CD14-positive monocyte (primary cell): ENCODE measurements at regions not wholly inside any gene's neighbourhood (a gene's known extent, or its start where the extent isn't known, plus 50 kb on each side); places are given as distances from the start of the nearest gene placed in this dataset. TPM values are rescaled to one million over a fixed set of nuclear protein-coding genes. Genes with fewer than 3 reads are reported as not detected.

Experiments
- DNase-seq, 3 donors: peaks; one replicate each; pipeline ENCODE4 v3.0.0-alpha.2; 2011 to 2022
- H2AFZ ChIP-seq: 2 replicates; pipeline ENCODE4 v1.6.0; 2012; ENCODE audit warnings: mild to moderate bottlenecking, low read depth, low read length, inconsistent platforms; ENCODE audit not compliant: insufficient read depth, poor library complexity, severe bottlenecking
- H3K27ac ChIP-seq, 2 donors: 1 replicate in 1 of 2; 2 replicates in 1 of 2; pipeline ENCODE4 v1.5.1; 2012 to 2013; ENCODE audit warnings: low read length in 2 of 2, control low read depth in 1 of 2, inconsistent platforms in 1 of 2, low read depth in 1 of 2, mild to moderate bottlenecking in 1 of 2
- H3K27me3 ChIP-seq, 2 donors: one replicate each; pipeline versions ENCODE4 v1.6.0 to v1.6.1; 2011 to 2013; ENCODE audit warnings: low read length in 2 of 2; ENCODE audit not compliant: control insufficient read depth in 2 of 2, insufficient read depth in 2 of 2
- H3K36me3 ChIP-seq, 2 donors: replicated peaks in 1 of 2; 1 replicate in 1 of 2; 2 replicates in 1 of 2; pipeline versions ENCODE4 v1.5.1 to v1.6.1; 2012 to 2013; ENCODE audit warnings: low read length in 2 of 2, control low read depth in 1 of 2, inconsistent platforms in 1 of 2, mild to moderate bottlenecking in 1 of 2; ENCODE audit not compliant: insufficient read depth in 2 of 2, control insufficient read depth in 1 of 2
- H3K4me1 ChIP-seq, 2 donors: 1 replicate in 1 of 2; 2 replicates in 1 of 2; pipeline versions ENCODE4 v1.5.1 to v1.6.1; 2012 to 2013; ENCODE audit warnings: low read length in 2 of 2, control low read depth in 1 of 2, inconsistent platforms in 1 of 2, mild to moderate bottlenecking in 1 of 2, moderate library complexity in 1 of 2; ENCODE audit not compliant: insufficient read depth in 2 of 2, control insufficient read depth in 1 of 2
- H3K4me2 ChIP-seq: replicated peaks from 2 replicates; pipeline ENCODE3; 2012; ENCODE audit warnings: low read length, moderate library complexity, mild to moderate bottlenecking; ENCODE audit not compliant: poor library complexity, severe bottlenecking; ENCODE audit errors: extremely low read depth
- H3K4me3 ChIP-seq, 3 experiments: fragments of 200-600 bp in 1 of 3; sonication (generic) in 1 of 3; replicated peaks in 1 of 3; 1 replicate in 2 of 3; 2 replicates in 1 of 3; pipeline ENCODE4 v1.5.1; 2011 to 2013; ENCODE audit warnings: low read length in 3 of 3, mild to moderate bottlenecking in 3 of 3, control low read depth in 2 of 3, low read depth in 2 of 3, inconsistent platforms in 1 of 3, moderate library complexity in 1 of 3
- H3K79me2 ChIP-seq: 2 replicates; pipeline ENCODE4 v1.6.0; 2012; ENCODE audit warnings: mild to moderate bottlenecking, control low read depth, inconsistent platforms, low read length, moderate library complexity; ENCODE audit not compliant: insufficient read depth
- H3K9ac ChIP-seq: 2 replicates; pipeline ENCODE4 v1.6.0; 2017; ENCODE audit warnings: low read length, mild to moderate bottlenecking; ENCODE audit not compliant: insufficient read depth, poor library complexity, severe bottlenecking
- H3K9me3 ChIP-seq, 2 donors: replicated peaks in 1 of 2; 1 replicate in 1 of 2; 2 replicates in 1 of 2; pipeline versions ENCODE4 v1.5.1 to v1.6.1; 2012 to 2013; ENCODE audit warnings: low read length in 2 of 2, control low read depth in 1 of 2; ENCODE audit not compliant: control insufficient read depth in 1 of 2, insufficient read depth in 1 of 2
- H4K20me1 ChIP-seq: 2 replicates; pipeline ENCODE4 v1.6.0; 2012; ENCODE audit warnings: mild to moderate bottlenecking, low read length, control low read depth, moderate library complexity; ENCODE audit not compliant: insufficient read depth
- H3K27ac Mint-ChIP-seq, 7 donors: one replicate each; pipeline ENCODE4 v1.8.0; 2020; ENCODE audit warnings: mild to moderate bottlenecking in 7 of 7, mixed read lengths in 7 of 7, moderate library complexity in 6 of 7, inconsistent platforms in 2 of 7
- H3K27me3 Mint-ChIP-seq, 3 donors: one replicate each; pipeline ENCODE4 v1.8.0; 2021 to 2022; ENCODE audit warnings: low read depth in 3 of 3, mild to moderate bottlenecking in 3 of 3, mixed read lengths in 3 of 3, moderate library complexity in 3 of 3, inconsistent platforms in 1 of 3
- H3K36me3 Mint-ChIP-seq, 2 donors: one replicate each; pipeline ENCODE4 v1.8.0; 2020; ENCODE audit warnings: mixed read lengths in 2 of 2, inconsistent platforms in 1 of 2, mild to moderate bottlenecking in 1 of 2
- H3K4me1 Mint-ChIP-seq: one replicate; pipeline ENCODE4 v1.8.0; 2020; ENCODE audit warnings: mild to moderate bottlenecking, mixed read lengths
- H3K4me3 Mint-ChIP-seq, 2 donors: one replicate each; pipeline ENCODE4 v1.8.0; 2020; ENCODE audit warnings: mild to moderate bottlenecking in 2 of 2, mixed read lengths in 2 of 2, moderate library complexity in 1 of 2
- H3K9me3 Mint-ChIP-seq, 7 donors: one replicate each; pipeline ENCODE4 v1.8.0; 2020 to 2022; ENCODE audit warnings: mixed read lengths in 7 of 7, mild to moderate bottlenecking in 6 of 7, moderate library complexity in 6 of 7, inconsistent platforms in 2 of 7
- WGBS: methylation state at CpG from one replicate; pipeline ENCODE4 v1.1.5; 2013; ENCODE audit warnings: missing lambda C conversion rate; ENCODE audit not compliant: insufficient coverage; 5-methylcytosine and 5-hydroxymethylcytosine counted together
- intact Hi-C, 2 donors: fragments of 100-400 bp; cut with micrococcal nuclease; formaldehyde crosslinking; loops; one replicate each; pipeline versions ENCODE4 v1.15.0 to v1.15.1; 2023
- small RNA-seq: library from RNA; depleted of rRNA; stranded (forward); fragments of <200 nt; gene quantifications from one replicate; pipeline ENCODE3, GENCODE V24; 2012; ENCODE audit warnings: low read depth; ENCODE audit not compliant: insufficient read length
- TF ChIP-seq, protein P1 (sequence below): fragments of 200-600 bp; IDR thresholded peaks from one replicate; pipeline ENCODE4 v1.8.0; 2022; ENCODE audit warnings: antibody characterized with exemption, mild to moderate bottlenecking

DNA sequence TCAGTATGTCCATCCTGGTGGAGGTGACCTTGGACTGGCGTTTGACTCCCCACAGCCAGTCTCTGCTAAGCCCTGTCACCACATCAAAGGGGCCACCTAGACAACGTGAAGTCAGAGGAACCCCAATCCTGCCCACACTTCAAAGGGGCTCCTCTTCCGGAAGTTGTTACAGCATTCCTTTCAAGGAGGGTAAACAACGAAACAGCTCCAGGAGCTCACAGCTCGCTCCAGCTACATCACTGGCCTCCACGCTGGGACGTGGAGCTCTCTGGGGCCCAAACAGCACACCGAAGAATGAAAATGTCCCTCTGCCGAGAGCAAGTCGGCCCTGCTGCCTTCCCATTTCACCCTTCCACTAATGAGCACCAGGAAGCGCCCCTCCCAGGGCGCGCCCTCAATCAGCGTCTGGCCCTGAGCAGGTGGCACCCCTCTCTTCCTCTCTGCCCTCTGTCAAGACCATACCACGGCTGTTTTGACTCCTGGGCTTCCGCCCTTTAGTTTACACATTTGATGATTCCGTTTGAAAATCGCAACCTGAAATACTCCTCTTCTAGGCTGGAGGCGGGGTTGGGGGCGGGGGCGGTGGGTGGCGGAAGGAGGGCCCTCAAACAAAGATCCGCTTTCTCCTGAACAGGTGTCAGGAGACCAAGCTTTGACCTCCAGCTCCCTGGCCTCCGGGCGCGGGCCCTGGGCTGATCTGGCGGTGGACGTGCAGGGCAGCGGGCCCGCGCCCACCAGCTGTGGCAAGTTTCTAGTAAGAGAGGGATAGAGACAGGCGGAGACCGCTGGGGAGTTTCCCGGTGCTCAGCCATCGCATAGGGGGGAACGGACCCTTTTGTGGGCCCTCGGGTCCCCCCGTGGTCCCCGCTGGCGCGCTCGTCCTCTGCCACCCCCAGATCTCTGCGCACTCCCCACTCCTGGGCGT, 53.1 kb upstream of the KDM7A start:
- H3K27me3 ChIP-seq = peaks cover 0 to 14% of the 10 kb centered on the region in 2 donors
- Mint-ChIP-seq H3K27me3 (peaks cover 5 to 23% (median 21%) of the 10 kb centered on the region in 3 donors), H3K36me3 (peaks cover 0 to 1% of the 10 kb centered on the region in 2 donors), H3K4me3 (peak overlapping the region; percentile 75 to 86), H3K4me1 (peaks cover 41% of the 10 kb centered on the region), H3K9me3 (peaks cover 0 to 1% (median 0%) of the 10 kb centered on the region in 7 donors), H3K27ac (peak overlapping the region; percentile 68 to 93 (median 87))
- peak in 2 of 3 donors; percentile 36 to 42 for DNase-seq
- WGBS = 4% methylated on average over 37 of the region's 44 CpGs
- no peaks in the 10 kb centered on the region for H3K9me3 ChIP-seq
- no peaks in the 10 kb centered on the region for H3K79me2 ChIP-seq
- peak overlapping the region; percentile 90 for H3K4me2 ChIP-seq
- peak overlapping the region; percentile 14 to 82 (median 48) for H3K4me3 ChIP-seq
- peak overlapping the region; percentile 90 for H2AFZ ChIP-seq
- no peaks in the 10 kb centered on the region for H4K20me1 ChIP-seq
- H3K4me1 ChIP-seq = peaks cover 47 to 59% of the 10 kb centered on the region in 2 donors
- peak overlapping the region; percentile 77 for H3K9ac ChIP-seq
- intact Hi-C loops = loop anchor here (5.0 kb wide), 3 partner anchors 53 to 87 kb away; partner anchors contain the start of gene KDM7A (in 2 of the 2)
- no peaks in the 10 kb centered on the region for H3K36me3 ChIP-seq
- TF ChIP-seq, protein P1, sequence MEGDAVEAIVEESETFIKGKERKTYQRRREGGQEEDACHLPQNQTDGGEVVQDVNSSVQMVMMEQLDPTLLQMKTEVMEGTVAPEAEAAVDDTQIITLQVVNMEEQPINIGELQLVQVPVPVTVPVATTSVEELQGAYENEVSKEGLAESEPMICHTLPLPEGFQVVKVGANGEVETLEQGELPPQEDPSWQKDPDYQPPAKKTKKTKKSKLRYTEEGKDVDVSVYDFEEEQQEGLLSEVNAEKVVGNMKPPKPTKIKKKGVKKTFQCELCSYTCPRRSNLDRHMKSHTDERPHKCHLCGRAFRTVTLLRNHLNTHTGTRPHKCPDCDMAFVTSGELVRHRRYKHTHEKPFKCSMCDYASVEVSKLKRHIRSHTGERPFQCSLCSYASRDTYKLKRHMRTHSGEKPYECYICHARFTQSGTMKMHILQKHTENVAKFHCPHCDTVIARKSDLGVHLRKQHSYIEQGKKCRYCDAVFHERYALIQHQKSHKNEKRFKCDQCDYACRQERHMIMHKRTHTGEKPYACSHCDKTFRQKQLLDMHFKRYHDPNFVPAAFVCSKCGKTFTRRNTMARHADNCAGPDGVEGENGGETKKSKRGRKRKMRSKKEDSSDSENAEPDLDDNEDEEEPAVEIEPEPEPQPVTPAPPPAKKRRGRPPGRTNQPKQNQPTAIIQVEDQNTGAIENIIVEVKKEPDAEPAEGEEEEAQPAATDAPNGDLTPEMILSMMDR = no peak
- H3K27ac ChIP-seq = peak overlapping the region; percentile 74 to 92

- Mint-ChIP-seq H3K27me3 (peaks cover 5 to 24% (median 23%) of the 10 kb centered on the region in 3 donors), H3K4me3 (peak overlapping the region in 1 of 2 donors; percentile 86), H3K9me3 (peaks cover 0 to 1% (median 0%) of the 10 kb centered on the region in 7 donors), H3K27ac (peak overlapping the region in 2 of 7 donors; percentile 50 to 93), H3K4me1 (peaks cover 38% of the 10 kb centered on the region), H3K36me3 (no peaks in the 10 kb centered on the region)
- Histone ChIP-seq H3K4me2 (no peak overlapping the region), H2AFZ (peak overlapping the region; percentile 90), H3K27me3 (peaks cover 0 to 14% of the 10 kb centered on the region in 2 donors), H3K9ac (no peak overlapping the region), H3K79me2 (no peaks in the 10 kb centered on the region), H3K27ac (no peak overlapping the region), H3K9me3 (no peaks in the 10 kb centered on the region), H4K20me1 (no peaks in the 10 kb centered on the region), H3K4me1 (peaks cover 44 to 51% of the 10 kb centered on the region in 2 donors), H3K36me3 (no peaks in the 10 kb centered on the region), H3K4me3 (peak overlapping the region in 1 of 3 experiments; percentile 82)
- 100% methylated on average over 2 of the region's 10 CpGs for WGBS
- TF ChIP-seq, protein P1 = no peak
- DNase-seq = no peak
- intact Hi-C loops = no loop called here
These were observed 52.3 kb upstream of the KDM7A start for GRCh38 chr7:140229101-140229525.

Small RNAs in the stretch of these regions (small RNA-seq; reads per million reads assigned to genes)
- gene RNU1-58P = not detected
